ENCODE measurements at regions not wholly inside any gene's neighbourhood (a gene's known extent, or its start where the extent isn't known, plus 50 kb on each side); places are given as distances from the start of the nearest gene placed in this dataset.

- TF ChIP-seq EZH2 (IDR thresholded peaks at IDR 0.05; ENCODE audit: borderline replicate concordance, low read depth, low read length, severe bottlenecking) = no peak
- TF ChIP-seq CTCF (IDR thresholded peaks at IDR 0.05; ENCODE audit: extremely low read depth in 1 of 2, insufficient read depth in 1 of 2, low read depth in 1 of 2, low read length in 2 of 2) = no peak
- no peak for TF ChIP-seq POLR2AphosphoS5 (IDR thresholded peaks at IDR 0.05; ENCODE audit: insufficient read depth, low read depth, low read length)
- TF ChIP-seq POLR2A (IDR thresholded peaks at IDR 0.05; ENCODE audit: low read depth, low read length) = no peak
- TF ChIP-seq FOS (IDR thresholded peaks at IDR 0.05; ENCODE audit: borderline replicate concordance, insufficient read depth, low read length) = no peak
- no peak for TF ChIP-seq MAX (IDR thresholded peaks at IDR 0.05; ENCODE audit: insufficient read depth, insufficient read length)
- TF ChIP-seq MYC (IDR thresholded peaks at IDR 0.05; ENCODE audit: low read depth, low read length) = no peak
- no peak for TF ChIP-seq JUN (IDR thresholded peaks at IDR 0.05; ENCODE audit: borderline replicate concordance, insufficient read depth, insufficient read length, low read depth)
Observed at GRCh38 chr2:228848638-228849037, 422.4 kb downstream of the PID1 start.

All from endothelial cell of umbilical vein (primary cell).